Loucy (cell line): ENCODE measurements at regions not wholly inside any gene's neighbourhood (a gene's known extent, or its start where the extent isn't known, plus 50 kb on each side); places are given as distances from the start of the nearest gene placed in this dataset.

Experiments
- CTCF ChIP-seq: fragments of 200-600 bp; sonication (generic); conservative IDR thresholded peaks from 2 replicates; pipeline ENCODE4 v1.5.1; 2014; ENCODE audit warnings: mild to moderate bottlenecking, antibody characterized with exemption, low read length
- EZH2phosphoT487 ChIP-seq: fragments of 200-600 bp; IDR thresholded peaks from 2 replicates; pipeline ENCODE4 v1.6.1; 2018; ENCODE audit warnings: antibody characterized with exemption, mild to moderate bottlenecking, moderate library complexity, borderline replicate concordance

GRCh38 chrX:136963973-136964372, 69.8 kb downstream of the GPR101 start:
- TF ChIP-seq EZH2phosphoT487 (no peak), CTCF (no peak)
